Heart left ventricle (tissue), 16 donors: ENCODE measurements at regions not wholly inside any gene's neighbourhood (a gene's known extent, or its start where the extent isn't known, plus 50 kb on each side); places are given as distances from the start of the nearest gene placed in this dataset.

Source experiments
- ATAC-seq, 4 donors: fragments of 200-7000 bp; cut with Tn5 transposase; one replicate each; pipeline ENCODE4 v1.9.1; 2020 to 2022; ENCODE audit warnings: moderate library complexity in 4 of 4, mild to moderate bottlenecking in 3 of 4, moderate number of reproducible peaks in 1 of 4
- DNase-seq, 5 donors: peaks; one replicate each; pipeline ENCODE4 v3.0.0-alpha.2; 2020
- H3K27ac ChIP-seq, 12 donors: fragments of 200-600 bp; sonication (generic) in 4 of 12; one replicate each; pipeline versions ENCODE4 v1.5.0 to v1.8.0; 2016 to 2022; ENCODE audit warnings: mild to moderate bottlenecking in 2 of 12
- H3K27me3 ChIP-seq, 9 donors: fragments of 200-600 bp; sonication (generic) in 2 of 9; one replicate each; pipeline versions ENCODE4 v1.5.1 to v1.8.0; 2016 to 2022; ENCODE audit warnings: mild to moderate bottlenecking in 3 of 9
- H3K36me3 ChIP-seq, 9 donors: fragments of 200-600 bp; sonication (generic) in 2 of 9; one replicate each; pipeline versions ENCODE4 v1.5.0 to v1.8.0; 2018 to 2022; ENCODE audit warnings: mild to moderate bottlenecking in 2 of 9
- H3K4me1 ChIP-seq, 12 donors: fragments of 200-600 bp; sonication (generic) in 4 of 12; one replicate each; pipeline versions ENCODE4 v1.5.0 to v1.8.0; 2016 to 2022; ENCODE audit warnings: mild to moderate bottlenecking in 3 of 12
- H3K4me3 ChIP-seq, 12 donors: fragments of 200-600 bp; sonication (generic) in 4 of 12; one replicate each; pipeline versions ENCODE4 v1.5.0 to v1.8.0; 2017 to 2022; ENCODE audit warnings: mild to moderate bottlenecking in 9 of 12, moderate library complexity in 4 of 12
- H3K9me3 ChIP-seq, 12 donors: fragments of 200-600 bp; sonication (generic) in 4 of 12; one replicate each; pipeline versions ENCODE4 v1.5.0 to v1.8.0; 2016 to 2022; ENCODE audit warnings: mild to moderate bottlenecking in 1 of 12
- CTCF ChIP-seq, 12 donors: fragments of 200-600 bp; sonication (generic) in 4 of 12; IDR thresholded peaks; one replicate each; pipeline versions ENCODE4 v1.5.0 to v1.8.0; 2018 to 2022; ENCODE audit warnings: antibody characterized with exemption in 12 of 12, mild to moderate bottlenecking in 5 of 12
- POLR2A ChIP-seq, 2 donors: fragments of 450-650 bp; IDR thresholded peaks; one replicate each; pipeline ENCODE4 v1.6.1; 2017; ENCODE audit warnings: antibody characterized with exemption in 2 of 2, mild to moderate bottlenecking in 2 of 2, moderate library complexity in 2 of 2
- WGBS, 4 donors: extraction: QIAGEN DNeasy Blood & Tissue Kit in 2 of 4; methylation state at CpG; one replicate each; pipeline versions ENCODE4 v1.1.5 to v1.1.7; 2013 to 2018; 5-methylcytosine and 5-hydroxymethylcytosine counted together
- intact Hi-C, 10 donors: fragments of 100-400 bp; cut with DNase I; formaldehyde crosslinking; loops; one replicate each; pipeline versions ENCODE4 v1.11.1 to v1.14.2; 2022
- donor health status: ischemic (EF 13 %, LVEDD 7.1; RV severe dilation, severe dysfunction).
- donor health status: healthy with polysubstance abuse.
- donor health status: DM: no; HTN: yes; CAD: no.
- donor health status: DM: no; HTN: no; CAD: no.
- donor health status: ischemic (EF 25% LVEDD 6.9; RV normal size, moderate dysfunction).
- donor health status: ischemic (EF 25% LVEDD 5.7; RV mildly dilated, moderate dysfunction).
- donor health status: healthy.
- donor health status: DM: yes; HTN: yes; CAD: no.
- donor health status: ischemic (EF 35%, LVEDD 5.7; RV mildly dilated, moderate dysfunction).
- donor health status: nonischemic (EF 11% LVEDD 7.7; RV severe dilation, severe dysfunction).
- donor health status: DM: yes; HTN: yes; CAD: no.
- donor health status: PGD.
- donor health status: ischemic (EF 29% LVEDD 5.4; RV normal size, mild dysfunction).
- donor health status: nonischemic (EF 23%, LVEDD 6.1; RV moderate dilation, normal function).

DNA sequence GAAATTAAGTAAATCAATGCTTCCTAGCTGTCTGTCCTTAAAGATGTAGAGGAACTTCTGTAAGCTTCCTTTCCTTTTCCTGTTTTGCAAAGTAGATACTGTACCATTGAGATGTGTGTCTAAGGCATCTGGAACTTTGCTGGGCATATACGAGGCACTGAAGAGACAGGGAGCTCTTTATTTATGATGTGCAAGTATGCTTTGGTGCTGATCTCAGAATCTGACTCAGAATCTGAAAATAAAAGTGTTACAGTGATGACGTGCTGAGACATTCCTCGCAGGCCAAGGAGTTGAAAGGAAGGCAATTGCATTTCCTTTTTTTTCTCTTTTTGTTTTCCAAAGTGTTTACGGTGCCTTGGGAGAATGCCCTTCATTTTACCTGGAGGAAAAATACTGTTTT, 230.9 kb upstream of the RGPD4 start:
- Histone ChIP-seq H3K36me3 (no peaks in the 10 kb centered on the region), H3K4me3 (no peak overlapping the region), H3K9me3 (peaks cover 0 to 7% (median 0%) of the 10 kb centered on the region in 12 donors), H3K27me3 (no peaks in the 10 kb centered on the region), H3K4me1 (peaks cover 0 to 16% (median 4%) of the 10 kb centered on the region in 12 donors), H3K27ac (no peak overlapping the region)
- DNase-seq (no peak), ATAC-seq (no peak)
- no peak for TF ChIP-seq CTCF (IDR thresholded peaks at IDR 0.05)
- no peak for TF ChIP-seq POLR2A (IDR thresholded peaks at IDR 0.05)
- intact Hi-C loops, result no loop called here
- WGBS, 4 donors, result 36 to 50% (median 36%) methylated on average over 4 of the region's 4 CpGs

DNA sequence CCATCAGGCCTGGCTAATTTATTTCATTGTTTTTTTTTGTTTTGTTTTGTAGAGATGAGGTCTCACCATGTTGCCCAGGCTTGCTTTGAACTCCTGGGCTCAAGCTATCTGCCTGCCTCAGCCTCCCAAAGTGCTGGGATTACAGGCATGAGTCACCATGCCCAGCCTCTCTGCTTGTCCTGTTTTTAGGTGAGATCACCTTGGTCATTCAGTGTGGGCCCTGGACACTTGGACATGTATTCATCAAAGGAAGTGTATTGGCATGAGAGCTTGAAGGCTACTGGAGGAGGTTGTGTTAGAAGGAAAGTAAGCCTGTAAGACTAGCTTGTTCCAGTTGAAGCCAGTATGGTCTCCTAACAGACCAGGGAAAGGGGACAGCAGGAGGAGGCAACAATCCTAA, 229.2 kb upstream of the RGPD4 start:
- intact Hi-C loops, result no loop called here
- H3K4me3 ChIP-seq, result no peak overlapping the region
- TF ChIP-seq CTCF (IDR thresholded peaks at IDR 0.05) (no peak), POLR2A (IDR thresholded peaks at IDR 0.05) (no peak)

GRCh38 chr2:107602801-107603200, 223.9 kb upstream of the RGPD4 start:
- peak in 2 of 4 donors; percentile 57 to 59 for ATAC-seq
- intact Hi-C loops, result no loop called here
- Histone ChIP-seq H3K9me3 (peaks cover 0 to 8% (median 0%) of the 10 kb centered on the region in 12 donors), H3K4me1 (no peaks in the 10 kb centered on the region), H3K4me3 (no peak overlapping the region), H3K36me3 (no peaks in the 10 kb centered on the region), H3K27ac (no peak overlapping the region), H3K27me3 (no peaks in the 10 kb centered on the region)
- DNase-seq, result peak in 1 of 5 donors; percentile 32
- TF ChIP-seq CTCF (IDR thresholded peaks at IDR 0.05) (no peak), POLR2A (IDR thresholded peaks at IDR 0.05) (no peak)
- WGBS, 4 donors, result 82 to 93% (median 87%) methylated on average over 2 of the region's 2 CpGs

More for the DNA sequence above, 229.2 kb upstream of the RGPD4 start:
- no peak for ATAC-seq
- H3K27ac ChIP-seq, result no peak overlapping the region
- DNase-seq, result no peak
- peaks cover 0 to 1% (median 0%) of the 10 kb centered on the region in 12 donors for H3K4me1 ChIP-seq
- H3K27me3 ChIP-seq, result no peaks in the 10 kb centered on the region
- no peaks in the 10 kb centered on the region for H3K36me3 ChIP-seq
- peaks cover 0 to 8% (median 0%) of the 10 kb centered on the region in 12 donors for H3K9me3 ChIP-seq

GRCh38 chr2:107607054-107607453, 219.6 kb upstream of the RGPD4 start:
- Histone ChIP-seq H3K36me3 (no peaks in the 10 kb centered on the region), H3K27ac (no peak overlapping the region), H3K27me3 (no peaks in the 10 kb centered on the region), H3K4me1 (no peaks in the 10 kb centered on the region), H3K9me3 (no peaks in the 10 kb centered on the region), H3K4me3 (no peak overlapping the region)
- no peak for TF ChIP-seq POLR2A (IDR thresholded peaks at IDR 0.05)
- TF ChIP-seq CTCF (IDR thresholded peaks at IDR 0.05), result no peak
- WGBS, 4 donors, result 35 to 82% (median 64%) methylated on average over 1 of the region's 1 CpG
- no peak for DNase-seq
- intact Hi-C loops, result no loop called here
- ATAC-seq, result no peak
